ENCODE measurements at regions not wholly inside any gene's neighbourhood (a gene's known extent, or its start where the extent isn't known, plus 50 kb on each side); places are given as distances from the start of the nearest gene placed in this dataset.

DNA sequence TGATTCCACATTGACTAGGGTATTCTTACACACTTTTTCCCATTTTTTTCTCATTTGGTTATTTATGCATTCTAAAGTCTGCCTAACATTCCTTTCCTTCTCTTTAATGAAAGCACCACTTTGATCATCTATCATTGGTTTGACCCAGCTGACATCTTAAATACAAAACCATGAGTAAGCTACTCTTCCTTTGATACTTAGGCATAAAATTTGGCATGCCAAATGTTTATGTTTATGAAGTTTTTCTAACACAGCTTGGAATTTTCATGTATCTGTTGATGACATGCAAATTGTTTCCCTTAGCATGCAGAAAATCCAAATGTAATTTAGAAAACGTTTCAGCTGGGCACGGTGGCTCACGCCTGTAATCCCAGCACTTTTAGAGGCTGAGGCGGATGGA, 534.9 kb downstream of the QKI start:
- H2BK15ac ChIP-seq (ENCODE audit: low read depth, low read length): no peak overlapping the region
- ChIA-PET POLR2A (ENCODE audit: unreplicated experiment) (interaction anchor here (0.5 kb wide), 1 partner anchor 682 kb away, joined by 4 read pairs; no protein-coding TSS in a partner anchor), CTCF (interaction anchor here (1.5 kb wide), 1 partner anchor 14 kb away, joined by 6 read pairs; no protein-coding TSS in a partner anchor)
- BruUV-seq (replicated peaks): no TSS peak
- H3K14ac ChIP-seq (replicated peaks; ENCODE audit: low read depth, low read length): no peak overlapping the region
- in situ Hi-C loops (cut with MboI; ENCODE audit: low sequenced_read_pairs): no loop called here
- TF ChIP-seq SMC3 (IDR thresholded peaks at IDR 0.05; ENCODE audit: low read depth, low read length) (no peak), MAZ (IDR thresholded peaks at IDR 0.05; ENCODE audit: borderline replicate concordance, low read depth, low read length) (no peak), MAFK (IDR thresholded peaks at IDR 0.05; ENCODE audit: low read depth, low read length) (no peak), POLR2A (IDR thresholded peaks at IDR 0.05; ENCODE audit: low read depth, low read length) (no peak), BHLHE40 (IDR thresholded peaks at IDR 0.05; ENCODE audit: low read depth, low read length) (no peak)
- TF ChIP-seq, protein P1, sequence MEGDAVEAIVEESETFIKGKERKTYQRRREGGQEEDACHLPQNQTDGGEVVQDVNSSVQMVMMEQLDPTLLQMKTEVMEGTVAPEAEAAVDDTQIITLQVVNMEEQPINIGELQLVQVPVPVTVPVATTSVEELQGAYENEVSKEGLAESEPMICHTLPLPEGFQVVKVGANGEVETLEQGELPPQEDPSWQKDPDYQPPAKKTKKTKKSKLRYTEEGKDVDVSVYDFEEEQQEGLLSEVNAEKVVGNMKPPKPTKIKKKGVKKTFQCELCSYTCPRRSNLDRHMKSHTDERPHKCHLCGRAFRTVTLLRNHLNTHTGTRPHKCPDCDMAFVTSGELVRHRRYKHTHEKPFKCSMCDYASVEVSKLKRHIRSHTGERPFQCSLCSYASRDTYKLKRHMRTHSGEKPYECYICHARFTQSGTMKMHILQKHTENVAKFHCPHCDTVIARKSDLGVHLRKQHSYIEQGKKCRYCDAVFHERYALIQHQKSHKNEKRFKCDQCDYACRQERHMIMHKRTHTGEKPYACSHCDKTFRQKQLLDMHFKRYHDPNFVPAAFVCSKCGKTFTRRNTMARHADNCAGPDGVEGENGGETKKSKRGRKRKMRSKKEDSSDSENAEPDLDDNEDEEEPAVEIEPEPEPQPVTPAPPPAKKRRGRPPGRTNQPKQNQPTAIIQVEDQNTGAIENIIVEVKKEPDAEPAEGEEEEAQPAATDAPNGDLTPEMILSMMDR (conservative IDR thresholded peaks at IDR 0.05; ENCODE audit: low read depth, low read length): no peak
- TF ChIP-seq, protein P2, sequence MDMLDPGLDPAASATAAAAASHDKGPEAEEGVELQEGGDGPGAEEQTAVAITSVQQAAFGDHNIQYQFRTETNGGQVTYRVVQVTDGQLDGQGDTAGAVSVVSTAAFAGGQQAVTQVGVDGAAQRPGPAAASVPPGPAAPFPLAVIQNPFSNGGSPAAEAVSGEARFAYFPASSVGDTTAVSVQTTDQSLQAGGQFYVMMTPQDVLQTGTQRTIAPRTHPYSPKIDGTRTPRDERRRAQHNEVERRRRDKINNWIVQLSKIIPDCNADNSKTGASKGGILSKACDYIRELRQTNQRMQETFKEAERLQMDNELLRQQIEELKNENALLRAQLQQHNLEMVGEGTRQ (IDR thresholded peaks at IDR 0.05; ENCODE audit: low read depth, low read length): no peak
- TF ChIP-seq, protein P3, sequence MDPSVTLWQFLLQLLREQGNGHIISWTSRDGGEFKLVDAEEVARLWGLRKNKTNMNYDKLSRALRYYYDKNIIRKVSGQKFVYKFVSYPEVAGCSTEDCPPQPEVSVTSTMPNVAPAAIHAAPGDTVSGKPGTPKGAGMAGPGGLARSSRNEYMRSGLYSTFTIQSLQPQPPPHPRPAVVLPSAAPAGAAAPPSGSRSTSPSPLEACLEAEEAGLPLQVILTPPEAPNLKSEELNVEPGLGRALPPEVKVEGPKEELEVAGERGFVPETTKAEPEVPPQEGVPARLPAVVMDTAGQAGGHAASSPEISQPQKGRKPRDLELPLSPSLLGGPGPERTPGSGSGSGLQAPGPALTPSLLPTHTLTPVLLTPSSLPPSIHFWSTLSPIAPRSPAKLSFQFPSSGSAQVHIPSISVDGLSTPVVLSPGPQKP (IDR thresholded peaks at IDR 0.05; ENCODE audit: borderline replicate concordance, low read depth, low read length): no peak
- H4K91ac ChIP-seq (ENCODE audit: insufficient read depth, low read depth, low read length): no peak overlapping the region
- H2AK9ac ChIP-seq (replicated peaks; ENCODE audit: low read depth, low read length, poor library complexity): no peak overlapping the region
- H4K8ac ChIP-seq (ENCODE audit: low read depth in 2 of 2, low read length in 2 of 2): 0 out of 4 replicates have a peak overlapping the region, but pooled peaks of 1 of the 2 experiments have one; percentile 16
- no peak overlapping the region for H2AFZ ChIP-seq (replicated peaks; ENCODE audit: low read length, poor library complexity)
- no peak overlapping the region for H3K56ac ChIP-seq (ENCODE audit: extremely low read depth, insufficient read depth, low read length)
- H3K18ac ChIP-seq (ENCODE audit: low read depth, low read length): no peak overlapping the region
- H3K27ac ChIP-seq (ENCODE audit: insufficient read depth, low read length): no peak overlapping the region
- H3K4me3 ChIP-seq (ENCODE audit: insufficient read depth, low read depth, low read length): no peak overlapping the region
- H2BK120ac ChIP-seq (ENCODE audit: low read depth, low read length): no peak overlapping the region
- no peaks in the 10 kb centered on the region for H4K20me1 ChIP-seq (ENCODE audit: insufficient read depth, low read length)
- intact Hi-C loops (cut with micrococcal nuclease): no loop called here
- no peaks in the 10 kb centered on the region for H3K4me1 ChIP-seq (ENCODE audit: control insufficient read depth, insufficient read depth, low read length)
- H3K23ac ChIP-seq (ENCODE audit: low read depth, low read length): no peak overlapping the region
- H2AK5ac ChIP-seq (ENCODE audit: low read depth, low read length): no peak overlapping the region
- no peak overlapping the region for H2BK5ac ChIP-seq (ENCODE audit: low read depth, low read length, poor library complexity, severe bottlenecking)
- H3K9ac ChIP-seq (ENCODE audit: low read depth, low read length): no peak overlapping the region
- ATAC-seq (ENCODE audit: low read depth) (peak; percentile 72), DNase-seq (peak; percentile 30)
- no peak overlapping the region for H2BK20ac ChIP-seq (ENCODE audit: low read depth, low read length)
- no peak overlapping the region for H3K4me2 ChIP-seq (ENCODE audit: low read depth, low read length)
- no peaks in the 10 kb centered on the region for H3K36me3 ChIP-seq (ENCODE audit: control insufficient read depth, insufficient read depth, low read length)
- dilution Hi-C loops (cut with HindIII; ENCODE audit: low sequenced_read_pairs, unreplicated experiment): no loop called here
- no peaks in the 10 kb centered on the region for H3K9me1 ChIP-seq (ENCODE audit: insufficient read depth, low read length)
- no peak overlapping the region for H3K4ac ChIP-seq (ENCODE audit: low read depth, low read length)
- WGBS, 2 experiments (ENCODE audit: extremely low coverage in 2 of 2, insufficient read length in 1 of 2): 60% methylated on average over 4 of the region's 4 CpGs; no CpG with 5 or more reads in 1 of the 2 experiments
- H3K9me3 ChIP-seq (ENCODE audit: control insufficient read depth, insufficient read depth, low read length): no peaks in the 10 kb centered on the region
- H3K79me1 ChIP-seq (ENCODE audit: low read depth in 1 of 2, low read length in 2 of 2): no peaks in the 10 kb centered on the region
- no peak overlapping the region for H4K5ac ChIP-seq (ENCODE audit: low read depth, low read length)
- H3K27me3 ChIP-seq (ENCODE audit: control insufficient read depth, insufficient read depth, low read length): no peaks in the 10 kb centered on the region

All from IMR-90 (cell line).